Esophagus squamous epithelium (tissue), 5 donors: ENCODE measurements at regions not wholly inside any gene's neighbourhood (a gene's known extent, or its start where the extent isn't known, plus 50 kb on each side); places are given as distances from the start of the nearest gene placed in this dataset.
"Not testable (repeated sequence)": the region's sequence is repeated elsewhere in the genome, so short reads cannot be mapped to it uniquely, and the experiment has no call there.

Source experiments
- DNase-seq: peaks from one replicate; lab custom pipeline; 2025; lab: John Stamatoyannopoulos, UW
- H3K27ac ChIP-seq, 4 donors: fragments of 200-600 bp; sonication (generic); one replicate each; pipeline ENCODE4 v1.5.1; 2016 to 2019; ENCODE audit warnings: mild to moderate bottlenecking in 1 of 4
- H3K27me3 ChIP-seq, 4 donors: fragments of 200-600 bp; sonication (generic); 1 replicate in 3 of 4; 2 replicates in 1 of 4; pipeline versions ENCODE4 v1.5.1 to v1.6.0; 2017 to 2021; ENCODE audit warnings: antibody characterized with exemption in 1 of 4
- H3K36me3 ChIP-seq, 3 donors: fragments of 200-600 bp; sonication (generic); one replicate each; pipeline ENCODE4 v1.5.1; 2016 to 2019
- H3K4me1 ChIP-seq, 3 donors: fragments of 200-600 bp; sonication (generic); one replicate each; pipeline ENCODE4 v1.5.1; 2017 to 2019
- H3K4me3 ChIP-seq, 4 donors: fragments of 200-600 bp; sonication (generic); 1 replicate in 3 of 4; 2 replicates in 1 of 4; pipeline ENCODE4 v1.5.1; 2016 to 2019; ENCODE audit warnings: mild to moderate bottlenecking in 2 of 4, moderate library complexity in 1 of 4
- H3K9me3 ChIP-seq, 3 donors: fragments of 200-600 bp; sonication (generic); one replicate each; pipeline ENCODE4 v1.5.1; 2016 to 2019
- CTCF ChIP-seq, 6 experiments: fragments of 450-650 bp in 4 of 6; fragments of 200-600 bp in 2 of 6; sonication (generic) in 2 of 6; IDR thresholded peaks; one replicate each; pipeline ENCODE4 v1.5.1; 2016 to 2019; ENCODE audit warnings: antibody characterized with exemption in 6 of 6, mild to moderate bottlenecking in 4 of 6, moderate library complexity in 4 of 6
- POLR2A ChIP-seq, 4 donors: fragments of 450-650 bp; IDR thresholded peaks; one replicate each; pipeline ENCODE4 v1.6.1; 2017; ENCODE audit warnings: antibody characterized with exemption in 4 of 4, mild to moderate bottlenecking in 4 of 4, moderate library complexity in 3 of 4
- WGBS, 2 donors: methylation state at CpG; one replicate each; pipeline ENCODE4 v1.1.5; 2018; 5-methylcytosine and 5-hydroxymethylcytosine counted together
- intact Hi-C: fragments of 100-400 bp; cut with DNase I; formaldehyde crosslinking; loops from one replicate; pipeline ENCODE4 v1.15.0; 2022
- donor health status: DM: yes; HTN: yes; CAD: no.

GRCh38 chr1:213796525-213796924 lies 191.2 kb upstream of the PROX1 start:
- no peak overlapping the region for H3K4me3 ChIP-seq
- intact Hi-C loops: no loop called here
- H3K27me3 ChIP-seq: peaks cover 0 to 8% (median 0%) of the 10 kb centered on the region in 4 donors
- TF ChIP-seq CTCF (IDR thresholded peaks at IDR 0.05): no peak
- TF ChIP-seq POLR2A (IDR thresholded peaks at IDR 0.05): no peak
- no peaks in the 10 kb centered on the region for H3K9me3 ChIP-seq
- DNase-seq: no peak
- no peaks in the 10 kb centered on the region for H3K36me3 ChIP-seq
- no peak overlapping the region for H3K27ac ChIP-seq
- no peaks in the 10 kb centered on the region for H3K4me1 ChIP-seq
- 64 to 68% methylated on average over 7 to 8 of the region's 8 CpGs for WGBS, 2 donors

DNA sequence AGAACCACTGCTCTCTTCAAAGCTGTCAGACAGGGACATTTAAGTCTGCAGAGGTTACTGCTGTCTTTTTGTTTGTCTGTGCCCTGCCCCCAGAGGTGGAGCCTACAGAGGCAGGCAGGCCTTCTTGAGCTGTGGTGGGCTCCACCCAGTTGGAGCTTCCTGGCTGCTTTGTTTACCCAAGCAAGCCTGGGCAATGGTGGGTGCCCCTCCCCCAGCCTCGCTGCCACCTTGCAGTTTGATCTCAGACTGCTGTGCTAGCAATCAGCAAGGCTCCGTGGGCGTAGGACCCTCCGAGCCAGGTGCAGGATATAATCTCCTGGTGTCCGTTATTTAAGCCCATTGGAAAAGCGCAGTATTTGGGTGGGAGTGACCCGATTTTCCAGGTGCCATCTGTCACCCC lies 179.5 kb upstream of the PROX1 start:
- H3K27me3 ChIP-seq, H3K36me3 ChIP-seq, intact Hi-C loops, H3K27ac ChIP-seq, H3K4me1 ChIP-seq, DNase-seq, H3K4me3 ChIP-seq, H3K9me3 ChIP-seq: not testable (repeated sequence)
- 93 to 100% methylated on average over 1 to 6 of the region's 7 CpGs for WGBS, 2 donors

- intact Hi-C loops: no loop called here
Measured at GRCh38 chr1:213817156-213817555, 170.6 kb upstream of the PROX1 start.

GRCh38 chr1:213820362-213821149 lies 167.2 kb upstream of the PROX1 start:
- intact Hi-C loops: no loop called here
- no peak overlapping the region for H3K27ac ChIP-seq
- H3K9me3 ChIP-seq: no peaks in the 10 kb centered on the region
- H3K36me3 ChIP-seq: no peaks in the 10 kb centered on the region
- H3K4me3 ChIP-seq: no peak overlapping the region
- 87 to 91% methylated on average over 9 of the region's 9 CpGs for WGBS, 2 donors
- TF ChIP-seq CTCF (IDR thresholded peaks at IDR 0.05) (no peak), POLR2A (IDR thresholded peaks at IDR 0.05) (no peak)
- H3K27me3 ChIP-seq: no peaks in the 10 kb centered on the region
- no peak for DNase-seq
- H3K4me1 ChIP-seq: no peaks in the 10 kb centered on the region

More at GRCh38 chr1:213817156-213817555, 170.6 kb upstream of the PROX1 start:
- Histone ChIP-seq H3K9me3 (no peaks in the 10 kb centered on the region), H3K36me3 (no peaks in the 10 kb centered on the region), H3K4me3 (no peak overlapping the region), H3K27ac (no peak overlapping the region), H3K4me1 (no peaks in the 10 kb centered on the region), H3K27me3 (no peaks in the 10 kb centered on the region)
- no peak for DNase-seq
- 66 to 80% methylated on average over 3 to 6 of the region's 6 CpGs for WGBS, 2 donors
- TF ChIP-seq CTCF (IDR thresholded peaks at IDR 0.05): no peak
- TF ChIP-seq POLR2A (IDR thresholded peaks at IDR 0.05): no peak

- no peak overlapping the region for H3K27ac ChIP-seq
- no peak for TF ChIP-seq CTCF (IDR thresholded peaks at IDR 0.05)
- no peak for TF ChIP-seq POLR2A (IDR thresholded peaks at IDR 0.05)
Measured at GRCh38 chr1:213821175-213821942, 166.4 kb upstream of the PROX1 start.

More at GRCh38 chr1:213821175-213821942, 166.4 kb upstream of the PROX1 start:
- no peak for DNase-seq
- Histone ChIP-seq H3K4me1 (no peaks in the 10 kb centered on the region), H3K36me3 (no peaks in the 10 kb centered on the region), H3K4me3 (no peak overlapping the region), H3K27me3 (no peaks in the 10 kb centered on the region), H3K9me3 (no peaks in the 10 kb centered on the region)
- intact Hi-C loops: no loop called here
- 73 to 80% methylated on average over 4 of the region's 5 CpGs for WGBS, 2 donors
